A549 (cell line): ENCODE measurements at regions not wholly inside any gene's neighbourhood (a gene's known extent, or its start where the extent isn't known, plus 50 kb on each side); places are given as distances from the start of the nearest gene placed in this dataset.

ENCODE experiments used
- ATAC-seq, 2 experiments: fragments of 200-7000 bp in 1 of 2; fragments of >200 bp in 1 of 2; cut with Nextera tagmentation in 1 of 2; cut with Tn5 transposase in 1 of 2; 3 replicates each; pipeline versions ENCODE4 v1.8.0 to v1.9.1; 2018 to 2020; ENCODE audit warnings: mild to moderate bottlenecking in 1 of 2, moderate library complexity in 1 of 2
- CTCF ChIA-PET: fragments of 300-600 bp; sonication (Branson Sonifier 250); formaldehyde crosslinking; extraction: SDS; loops from one replicate; lab custom pipeline; 2021; ENCODE audit warnings: antibody characterized with exemption, inconsistent platforms; lab: Yijun Ruan, JAX
- POLR2A ChIA-PET: fragments of 350-600 bp; formaldehyde crosslinking; extraction: SDS; loops from one replicate; lab custom pipeline; 2021; ENCODE audit warnings: antibody characterized with exemption, inconsistent platforms; lab: Yijun Ruan, JAX
- DNase-seq, 2 experiments: peaks; one replicate each; pipeline versions ENCODE4 v3.0.0 to v3.0.0-alpha.2; 2011 to 2016; ENCODE audit warnings: low read depth in 1 of 2, low spot score in 1 of 2
- FAIRE-seq: peaks from 2 replicates; lab custom pipeline; 2011; peaks lifted over from hg19 to GRCh38; lab: Jason Lieb, UNC
- H3K27ac ChIP-seq, 2 experiments: fragments of >200 bp; sonication (Bioruptor Twin); formaldehyde crosslinking; 3 replicates each; pipeline ENCODE4 v1.5.1; 2016 to 2017
- H3K4me1 ChIP-seq: fragments of >200 bp; sonication (Bioruptor Twin); formaldehyde crosslinking; 3 replicates; pipeline ENCODE4 v1.6.1; 2016
- H3K4me2 ChIP-seq: fragments of >200 bp; sonication (Bioruptor Twin); formaldehyde crosslinking; 3 replicates; pipeline ENCODE4 v1.6.1; 2016
- H3K4me3 ChIP-seq: fragments of >200 bp; sonication (Bioruptor Twin); formaldehyde crosslinking; 3 replicates; pipeline ENCODE4 v1.5.1; 2016
- H3K9me3 ChIP-seq: fragments of >200 bp; sonication (Bioruptor Twin); formaldehyde crosslinking; 3 replicates; pipeline ENCODE4 v1.6.1; 2016
- CBX2 ChIP-seq: fragments of 200-600 bp; sonication (generic); IDR thresholded peaks from 2 replicates; pipeline ENCODE4 v1.6.1; 2016; ENCODE audit warnings: low read depth, mild to moderate bottlenecking, borderline replicate concordance
- CHD2 ChIP-seq: fragments of 150-350 bp; IDR thresholded peaks from 2 replicates; pipeline ENCODE4 v1.6.1; 2014; ENCODE audit warnings: low read length; ENCODE audit not compliant: partially characterized antibody
- EHF ChIP-seq: fragments of 250-450 bp; sonication (Bioruptor Pico); IDR thresholded peaks from 2 replicates; pipeline ENCODE4 v1.5.0; 2020; ENCODE audit warnings: mild to moderate bottlenecking
- EHMT2 ChIP-seq: fragments of 200-600 bp; sonication (generic); IDR thresholded peaks from 2 replicates; pipeline ENCODE4 v1.6.1; 2016; ENCODE audit warnings: antibody characterized with exemption, low read depth, mild to moderate bottlenecking, moderate library complexity
- ESRRA ChIP-seq: fragments of 150-350 bp; IDR thresholded peaks from 2 replicates; pipeline ENCODE4 v1.6.1; 2014; ENCODE audit warnings: mild to moderate bottlenecking, low read length, borderline replicate concordance
- GATA3 ChIP-seq: IDR thresholded peaks from 2 replicates; pipeline ENCODE4 v1.6.1; 2012; ENCODE audit warnings: borderline replicate concordance
- HOXA7 ChIP-seq: fragments of 250-450 bp; sonication (Bioruptor Pico); IDR thresholded peaks from 2 replicates; pipeline ENCODE4 v1.5.0; 2020; ENCODE audit warnings: mild to moderate bottlenecking, moderate library complexity
- JUN ChIP-seq, 2 experiments: fragments of >200 bp; sonication (Bioruptor Twin); formaldehyde crosslinking; IDR thresholded peaks; 2 replicates in 1 of 2; 3 replicates in 1 of 2; pipeline ENCODE4 v1.6.1; 2016 to 2017
- KDM5A ChIP-seq: fragments of 200-600 bp; sonication (generic); IDR thresholded peaks from 2 replicates; pipeline ENCODE4 v1.6.1; 2016; ENCODE audit warnings: antibody characterized with exemption, mild to moderate bottlenecking
- MAZ ChIP-seq: fragments of 150-350 bp; IDR thresholded peaks from 2 replicates; pipeline ENCODE4 v1.6.1; 2014; ENCODE audit warnings: antibody characterized with exemption, low read depth, low read length, borderline replicate concordance
- NPAS2 ChIP-seq: fragments of 250-450 bp; sonication (Bioruptor Pico); IDR thresholded peaks from 2 replicates; pipeline ENCODE4 v1.8.0; 2022; ENCODE audit warnings: mild to moderate bottlenecking, moderate library complexity, borderline replicate concordance
- PHF8 ChIP-seq: fragments of 200-600 bp; sonication (generic); IDR thresholded peaks from 2 replicates; pipeline ENCODE4 v1.6.1; 2016; ENCODE audit warnings: low read depth, mild to moderate bottlenecking, antibody characterized with exemption, moderate library complexity, borderline replicate concordance
- RAD21 ChIP-seq, 2 experiments: fragments of >200 bp in 1 of 2; sonication (Bioruptor Twin) in 1 of 2; formaldehyde crosslinking in 1 of 2; IDR thresholded peaks in 1 of 2; conservative IDR thresholded peaks in 1 of 2; 2 replicates in 1 of 2; 3 replicates in 1 of 2; pipeline ENCODE4 v1.6.1; 2012 to 2018; ENCODE audit warnings: inconsistent platforms in 1 of 2
- RARB ChIP-seq: fragments of 250-450 bp; sonication (Bioruptor Pico); IDR thresholded peaks from 2 replicates; pipeline ENCODE4 v1.8.0; 2021; ENCODE audit warnings: mild to moderate bottlenecking, moderate library complexity
- RCOR1 ChIP-seq: fragments of 150-350 bp; IDR thresholded peaks from 2 replicates; pipeline ENCODE4 v1.6.1; 2014; ENCODE audit warnings: antibody characterized with exemption, low read length, low read depth
- RFX5 ChIP-seq: fragments of 450-650 bp; IDR thresholded peaks from 2 replicates; pipeline ENCODE4 v1.7.1; 2014; ENCODE audit warnings: antibody characterized with exemption, mild to moderate bottlenecking, moderate library complexity
- TP53 ChIP-seq: fragments of 250-450 bp; sonication (Bioruptor Pico); IDR thresholded peaks from 2 replicates; pipeline ENCODE4 v1.5.0; 2021; ENCODE audit warnings: mild to moderate bottlenecking, moderate library complexity
- ZC3H11A ChIP-seq: fragments of 450-650 bp; IDR thresholded peaks from 2 replicates; pipeline ENCODE4 v1.6.1; 2014; ENCODE audit warnings: antibody characterized with exemption, mild to moderate bottlenecking
- ZSCAN20 ChIP-seq: fragments of 250-450 bp; sonication (Bioruptor Pico); IDR thresholded peaks from 2 replicates; pipeline ENCODE4 v1.8.0; 2022; ENCODE audit warnings: mild to moderate bottlenecking, moderate library complexity
- WGBS: methylation state at CpG from one replicate; pipeline ENCODE4 v1.1.6; 2017; ENCODE audit errors: missing lambda C conversion rate; 5-methylcytosine and 5-hydroxymethylcytosine counted together
- TF ChIP-seq, protein P1 (sequence below): IDR thresholded peaks from 2 replicates; pipeline ENCODE4 v1.6.1; 2012
- TF ChIP-seq, protein P2 (sequence below): fragments of 250-450 bp; sonication (Bioruptor Pico); IDR thresholded peaks from 2 replicates; pipeline ENCODE4 v1.5.0; 2020; ENCODE audit warnings: low read depth, mild to moderate bottlenecking, moderate library complexity
- TF ChIP-seq, protein P3 (sequence below): IDR thresholded peaks from 2 replicates; pipeline ENCODE4 v1.6.1; 2012
- TF ChIP-seq, protein P4 (sequence below): fragments of >200 bp; sonication (Bioruptor Twin); formaldehyde crosslinking; IDR thresholded peaks from 3 replicates; pipeline ENCODE4 v1.6.1; 2016

DNA sequence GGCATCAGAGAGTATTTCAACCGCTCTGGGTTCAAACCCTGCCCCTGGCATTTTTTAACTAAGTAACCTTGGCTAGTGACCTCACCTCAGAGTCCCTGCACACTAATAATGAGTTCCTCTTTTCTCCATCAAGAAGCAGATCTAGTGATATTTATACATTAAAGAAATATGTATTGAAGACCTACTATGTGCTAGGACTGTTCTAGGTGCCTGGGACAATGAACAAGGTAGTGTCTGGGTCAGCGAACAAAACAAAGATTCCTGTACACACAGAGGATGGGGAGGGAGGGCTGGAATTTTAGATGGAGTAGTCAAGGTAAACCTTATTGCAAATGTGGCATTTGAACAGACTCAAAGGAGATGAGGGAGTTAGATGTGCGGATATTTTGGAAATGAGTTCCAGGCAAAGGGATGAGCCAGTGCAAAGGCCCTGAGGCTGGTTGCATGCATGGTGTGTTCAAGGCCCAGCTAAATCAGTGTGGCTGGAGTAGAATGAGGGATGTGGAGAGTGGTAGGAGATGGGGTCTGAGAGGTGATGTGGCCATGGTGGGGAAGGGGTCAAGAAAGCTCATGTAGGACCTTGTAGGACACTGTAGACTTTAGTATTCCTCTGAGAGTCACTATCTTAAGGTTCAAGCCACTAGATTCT is 57.6 kb upstream of the FZD7 start:
- ATAC-seq (no peak), FAIRE-seq (no peak), DNase-seq (no peak)
- H3K27ac ChIP-seq = no peak overlapping the region
- H3K9me3 ChIP-seq = no peaks in the 10 kb centered on the region
- TF ChIP-seq, protein P1, sequence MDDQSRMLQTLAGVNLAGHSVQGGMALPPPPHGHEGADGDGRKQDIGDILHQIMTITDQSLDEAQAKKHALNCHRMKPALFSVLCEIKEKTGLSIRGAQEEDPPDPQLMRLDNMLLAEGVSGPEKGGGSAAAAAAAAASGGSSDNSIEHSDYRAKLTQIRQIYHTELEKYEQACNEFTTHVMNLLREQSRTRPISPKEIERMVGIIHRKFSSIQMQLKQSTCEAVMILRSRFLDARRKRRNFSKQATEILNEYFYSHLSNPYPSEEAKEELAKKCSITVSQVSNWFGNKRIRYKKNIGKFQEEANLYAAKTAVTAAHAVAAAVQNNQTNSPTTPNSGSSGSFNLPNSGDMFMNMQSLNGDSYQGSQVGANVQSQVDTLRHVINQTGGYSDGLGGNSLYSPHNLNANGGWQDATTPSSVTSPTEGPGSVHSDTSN = no peak
- TF ChIP-seq EHMT2 = no peak
- no peak for TF ChIP-seq GATA3
- TF ChIP-seq RCOR1 = no peak
- no peak for TF ChIP-seq CHD2
- no peak for TF ChIP-seq CBX2
- TF ChIP-seq KDM5A = no peak
- TF ChIP-seq, protein P2, sequence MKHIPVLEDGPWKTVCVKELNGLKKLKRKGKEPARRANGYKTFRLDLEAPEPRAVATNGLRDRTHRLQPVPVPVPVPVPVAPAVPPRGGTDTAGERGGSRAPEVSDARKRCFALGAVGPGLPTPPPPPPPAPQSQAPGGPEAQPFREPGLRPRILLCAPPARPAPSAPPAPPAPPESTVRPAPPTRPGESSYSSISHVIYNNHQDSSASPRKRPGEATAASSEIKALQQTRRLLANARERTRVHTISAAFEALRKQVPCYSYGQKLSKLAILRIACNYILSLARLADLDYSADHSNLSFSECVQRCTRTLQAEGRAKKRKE (CRISPR knock-in tag) = no peak
- TF ChIP-seq PHF8 = no peak
- TF ChIP-seq RARB (CRISPR knock-in tag) = no peak
- TF ChIP-seq RFX5 = no peak
- no peak for TF ChIP-seq RAD21 (conservative IDR thresholded peaks at IDR 0.05 in 1 of 2, IDR thresholded peaks at IDR 0.05 in 1 of 2)
- no peak for TF ChIP-seq MAZ
- no peak for TF ChIP-seq ESRRA
- TF ChIP-seq, protein P3, sequence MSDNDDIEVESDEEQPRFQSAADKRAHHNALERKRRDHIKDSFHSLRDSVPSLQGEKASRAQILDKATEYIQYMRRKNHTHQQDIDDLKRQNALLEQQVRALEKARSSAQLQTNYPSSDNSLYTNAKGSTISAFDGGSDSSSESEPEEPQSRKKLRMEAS = no peak
- no peak for TF ChIP-seq NPAS2 (CRISPR knock-in tag)
- TF ChIP-seq EHF = no peak
- TF ChIP-seq, protein P4, sequence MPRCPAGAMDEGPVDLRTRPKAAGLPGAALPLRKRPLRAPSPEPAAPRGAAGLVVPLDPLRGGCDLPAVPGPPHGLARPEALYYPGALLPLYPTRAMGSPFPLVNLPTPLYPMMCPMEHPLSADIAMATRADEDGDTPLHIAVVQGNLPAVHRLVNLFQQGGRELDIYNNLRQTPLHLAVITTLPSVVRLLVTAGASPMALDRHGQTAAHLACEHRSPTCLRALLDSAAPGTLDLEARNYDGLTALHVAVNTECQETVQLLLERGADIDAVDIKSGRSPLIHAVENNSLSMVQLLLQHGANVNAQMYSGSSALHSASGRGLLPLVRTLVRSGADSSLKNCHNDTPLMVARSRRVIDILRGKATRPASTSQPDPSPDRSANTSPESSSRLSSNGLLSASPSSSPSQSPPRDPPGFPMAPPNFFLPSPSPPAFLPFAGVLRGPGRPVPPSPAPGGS = no peak
- H3K4me3 ChIP-seq = no peak overlapping the region
- CTCF ChIA-PET = interaction anchor here (0.7 to 1.2 kb wide), 2 partner anchors 202 to 205 kb away, joined by 3 read pairs; no protein-coding TSS in a partner anchor
- peaks cover 15% of the 10 kb centered on the region for H3K4me1 ChIP-seq
- POLR2A ChIA-PET = no interaction called here
- 83% methylated on average over 3 of the region's 3 CpGs for WGBS
- H3K4me2 ChIP-seq = peak overlapping the region; percentile 55; the same call in 2 of the 3 replicates

DNA sequence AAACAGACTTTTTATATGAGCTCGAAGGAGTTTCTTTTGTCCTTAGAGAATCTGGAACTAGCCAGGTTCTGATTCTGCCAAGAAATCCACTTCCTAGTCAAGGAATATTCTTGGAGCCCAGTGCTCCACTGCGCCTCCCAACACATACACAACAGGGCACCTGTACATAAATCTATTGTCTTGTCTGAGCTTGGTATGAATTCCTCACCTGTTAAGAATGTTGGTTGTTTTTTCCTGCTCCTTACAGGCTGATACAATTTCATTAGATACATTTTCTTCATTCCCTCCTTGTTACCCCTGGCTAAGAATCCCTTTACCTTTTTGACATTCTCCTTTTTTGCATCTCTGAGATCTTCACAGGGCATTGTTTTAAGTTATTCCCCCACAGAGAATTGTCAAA is 56.0 kb upstream of the FZD7 start:
- Histone ChIP-seq H3K4me1 (peaks cover 15% of the 10 kb centered on the region), H3K9me3 (no peaks in the 10 kb centered on the region), H3K4me3 (no peak overlapping the region), H3K27ac (no peak overlapping the region), H3K4me2 (no peak overlapping the region)
- ATAC-seq (no peak), DNase-seq (no peak), FAIRE-seq (no peak)
- ChIA-PET POLR2A (no interaction called here), CTCF (no interaction called here)
- WGBS = 75% methylated on average over 2 of the region's 2 CpGs
- TF ChIP-seq ZSCAN20 (CRISPR knock-in tag) (no peak), HOXA7 (no peak)

DNA sequence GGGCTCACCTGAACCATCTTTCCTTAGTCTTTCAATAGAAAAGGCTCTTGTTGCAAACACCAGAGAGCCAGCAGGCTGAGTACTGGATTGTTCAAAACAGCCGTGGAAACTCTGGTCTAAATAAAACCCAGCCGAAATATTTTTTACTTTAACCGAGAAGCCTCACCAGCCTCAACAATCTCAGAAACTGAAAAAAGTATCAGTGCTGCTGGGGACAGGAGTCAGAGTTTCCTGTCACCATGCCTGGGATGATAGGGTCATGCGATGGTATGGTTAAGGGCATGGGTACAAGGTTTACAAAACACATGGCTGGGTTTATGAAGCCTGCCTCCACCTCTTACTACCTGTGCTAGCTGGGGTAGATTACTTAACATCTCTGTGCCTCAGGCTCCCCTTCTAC is 55.3 kb upstream of the FZD7 start:
- no peak overlapping the region for H3K27ac ChIP-seq
- TF ChIP-seq JUN (IDR thresholded peaks at IDR 0.05) = no peak
- no peak for TF ChIP-seq ZC3H11A
- no peak for TF ChIP-seq TP53 (CRISPR knock-in tag)
- CTCF ChIA-PET = no interaction called here
- ATAC-seq (no peak), FAIRE-seq (no peak), DNase-seq (no peak)
- POLR2A ChIA-PET = no interaction called here
- no peaks in the 10 kb centered on the region for H3K9me3 ChIP-seq
- no peak overlapping the region for H3K4me2 ChIP-seq
- WGBS = 83% methylated on average over 4 of the region's 4 CpGs
- no peak overlapping the region for H3K4me3 ChIP-seq
- peaks cover 15% of the 10 kb centered on the region for H3K4me1 ChIP-seq
